ENCODE measurements at regions not wholly inside any gene's neighbourhood (a gene's known extent, or its start where the extent isn't known, plus 50 kb on each side); places are given as distances from the start of the nearest gene placed in this dataset.

DNA sequence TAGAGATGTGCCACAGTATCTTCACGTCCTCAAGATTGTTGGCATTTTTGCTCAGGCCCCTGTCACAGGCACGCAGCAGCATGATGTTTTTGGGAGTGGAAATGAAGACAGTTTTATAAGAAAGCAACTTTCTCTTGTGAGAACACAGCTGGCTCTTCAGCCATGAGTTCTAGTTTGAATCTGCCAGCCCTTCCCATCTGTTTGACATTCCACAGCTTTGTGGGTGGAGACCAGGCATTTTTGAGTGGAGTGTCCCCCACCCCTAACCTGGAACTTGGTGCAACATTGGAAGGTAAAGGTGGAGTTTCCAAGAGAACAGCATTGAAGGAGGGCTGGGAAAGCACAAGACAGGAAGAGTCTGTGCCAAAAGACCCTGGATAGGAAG lies 253.1 kb upstream of the IGFBP3 start:
- no peak for DNase-seq (ENCODE audit: extremely low spot score)
- TF ChIP-seq, protein P1, sequence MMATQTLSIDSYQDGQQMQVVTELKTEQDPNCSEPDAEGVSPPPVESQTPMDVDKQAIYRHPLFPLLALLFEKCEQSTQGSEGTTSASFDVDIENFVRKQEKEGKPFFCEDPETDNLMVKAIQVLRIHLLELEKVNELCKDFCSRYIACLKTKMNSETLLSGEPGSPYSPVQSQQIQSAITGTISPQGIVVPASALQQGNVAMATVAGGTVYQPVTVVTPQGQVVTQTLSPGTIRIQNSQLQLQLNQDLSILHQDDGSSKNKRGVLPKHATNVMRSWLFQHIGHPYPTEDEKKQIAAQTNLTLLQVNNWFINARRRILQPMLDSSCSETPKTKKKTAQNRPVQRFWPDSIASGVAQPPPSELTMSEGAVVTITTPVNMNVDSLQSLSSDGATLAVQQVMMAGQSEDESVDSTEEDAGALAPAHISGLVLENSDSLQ (IDR thresholded peaks at IDR 0.05) = no peak
- TF ChIP-seq ZNF384 (IDR thresholded peaks at IDR 0.05) (no peak), BHLHE40 (IDR thresholded peaks at IDR 0.05; ENCODE audit: borderline replicate concordance) (no peak), SUZ12 (IDR thresholded peaks at IDR 0.05) (no peak), CTBP1 (IDR thresholded peaks at IDR 0.05; ENCODE audit: borderline replicate concordance) (no peak), NFRKB (IDR thresholded peaks at IDR 0.05) (no peak), LEF1 (IDR thresholded peaks at IDR 0.05; ENCODE audit: borderline replicate concordance) (no peak), SP1 (IDR thresholded peaks at IDR 0.05) (no peak), FOXA1 (IDR thresholded peaks at IDR 0.05) (no peak), L3MBTL2 (conservative IDR thresholded peaks at IDR 0.05) (no peak), HDGF (IDR thresholded peaks at IDR 0.05; ENCODE audit: borderline replicate concordance) (no peak), FOXM1 (IDR thresholded peaks at IDR 0.05; ENCODE audit: borderline replicate concordance) (no peak), ELF4 (IDR thresholded peaks at IDR 0.05) (no peak), ARNT (IDR thresholded peaks at IDR 0.05) (no peak), TARDBP (IDR thresholded peaks at IDR 0.05) (no peak), FOXK2 (IDR thresholded peaks at IDR 0.05) (no peak)
- ChIA-PET POLR2A (no interaction called here), CTCF (no interaction called here)

DNA sequence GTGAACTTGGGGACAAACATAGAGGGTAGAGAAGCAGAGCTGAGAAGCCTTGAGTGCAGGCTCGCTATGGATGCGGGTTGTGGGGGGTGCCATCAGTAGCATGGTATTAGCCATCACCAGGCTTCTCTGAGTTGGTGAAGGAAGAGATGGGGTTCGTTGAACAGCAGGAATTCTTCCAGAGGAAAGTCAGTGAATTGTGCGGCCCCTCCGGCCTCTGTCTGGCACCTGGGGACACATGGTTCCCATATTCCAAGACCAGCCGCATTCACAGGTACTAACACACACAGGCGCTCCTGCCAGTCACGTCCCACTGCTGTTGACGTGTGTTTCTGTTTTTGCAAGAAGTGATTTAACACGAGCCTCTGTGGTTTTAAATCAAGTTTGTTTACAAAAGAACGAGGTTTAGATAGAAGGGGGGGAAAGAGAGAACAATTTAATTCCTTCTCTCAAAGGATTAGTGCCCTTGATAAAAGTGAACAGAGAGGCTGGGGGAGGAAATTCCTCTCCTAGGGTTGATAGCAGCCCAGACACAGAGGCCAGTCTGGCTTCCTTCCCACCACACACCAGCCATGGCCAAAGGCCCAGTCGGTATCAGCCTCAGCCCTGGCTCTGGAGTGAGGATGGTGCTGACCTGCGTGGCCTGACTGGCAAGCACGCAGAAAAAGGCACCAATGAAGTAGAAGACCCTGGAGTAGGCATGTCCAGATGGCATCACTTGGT lies 252.6 kb upstream of the IGFBP3 start:
- no peak for DNase-seq (ENCODE audit: extremely low spot score)
- no peak for TF ChIP-seq L3MBTL2 (conservative IDR thresholded peaks at IDR 0.05)
- TF ChIP-seq HDGF (IDR thresholded peaks at IDR 0.05; ENCODE audit: borderline replicate concordance) = no peak
- TF ChIP-seq BHLHE40 (IDR thresholded peaks at IDR 0.05; ENCODE audit: borderline replicate concordance) = no peak
- TF ChIP-seq SP1 (IDR thresholded peaks at IDR 0.05) = no peak
- TF ChIP-seq TARDBP (IDR thresholded peaks at IDR 0.05) = no peak
- no peak for TF ChIP-seq ELF4 (IDR thresholded peaks at IDR 0.05)
- no peak for TF ChIP-seq SUZ12 (IDR thresholded peaks at IDR 0.05)
- no peak for TF ChIP-seq FOXM1 (IDR thresholded peaks at IDR 0.05; ENCODE audit: borderline replicate concordance)
- TF ChIP-seq, protein P1 (IDR thresholded peaks at IDR 0.05) = no peak
- no peak for TF ChIP-seq FOXA1 (IDR thresholded peaks at IDR 0.05)
- TF ChIP-seq CTBP1 (IDR thresholded peaks at IDR 0.05; ENCODE audit: borderline replicate concordance) = no peak
- TF ChIP-seq ZNF384 (IDR thresholded peaks at IDR 0.05) = no peak
- TF ChIP-seq FOXK2 (IDR thresholded peaks at IDR 0.05) = no peak
- no peak for TF ChIP-seq ARNT (IDR thresholded peaks at IDR 0.05)
- no peak for TF ChIP-seq NFRKB (IDR thresholded peaks at IDR 0.05)
- ChIA-PET POLR2A (no interaction called here), CTCF (no interaction called here)

DNA sequence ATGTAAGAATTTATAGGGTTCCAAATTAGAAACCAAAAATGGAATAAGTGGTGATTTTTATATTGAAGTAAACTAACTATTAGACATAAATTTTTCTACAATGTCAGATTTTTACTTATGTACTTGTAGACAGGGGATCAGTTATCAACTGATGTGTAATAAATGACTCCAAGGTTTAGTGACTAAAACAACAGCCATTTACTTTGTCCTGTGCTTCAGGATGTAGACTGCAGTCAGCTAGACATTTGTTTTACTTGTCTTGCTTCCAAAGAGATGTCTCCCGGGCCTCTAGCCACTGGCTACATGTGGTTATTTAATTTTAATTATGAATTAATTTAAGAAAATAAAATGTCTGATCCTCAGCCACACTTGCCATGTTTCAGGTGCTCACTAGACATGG lies 249.7 kb upstream of the IGFBP3 start:
- POLR2A ChIA-PET = no interaction called here
- DNase-seq (ENCODE audit: extremely low spot score) = no peak
- CTCF ChIA-PET = no interaction called here
- no peak for TF ChIP-seq LEF1 (IDR thresholded peaks at IDR 0.05; ENCODE audit: borderline replicate concordance)
- TF ChIP-seq NFRKB (IDR thresholded peaks at IDR 0.05) = no peak
- TF ChIP-seq ARNT (IDR thresholded peaks at IDR 0.05) = no peak

DNA sequence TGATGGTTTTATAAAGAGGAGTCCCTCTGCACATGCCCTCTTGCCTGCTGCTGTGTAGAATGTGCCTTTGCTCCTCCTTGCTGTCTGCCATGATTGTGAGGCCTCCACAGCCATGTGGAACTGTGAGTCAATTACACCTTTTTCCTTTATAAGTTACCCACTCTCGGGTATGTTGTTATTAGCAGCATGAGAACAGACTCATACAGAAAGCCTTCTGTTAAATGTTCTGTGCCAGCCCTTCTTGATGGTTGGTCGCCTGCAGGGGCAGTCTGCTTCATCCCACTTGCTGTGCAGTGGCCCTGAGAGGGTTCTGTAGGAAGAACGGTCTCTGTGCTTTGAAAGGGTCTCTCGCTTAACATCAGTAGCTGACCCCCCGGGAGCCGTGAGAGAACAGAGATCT lies 248.9 kb upstream of the IGFBP3 start:
- DNase-seq (ENCODE audit: extremely low spot score) = no peak
- TF ChIP-seq CTBP1 (IDR thresholded peaks at IDR 0.05; ENCODE audit: borderline replicate concordance) (no peak), L3MBTL2 (conservative IDR thresholded peaks at IDR 0.05) (no peak), FOXM1 (IDR thresholded peaks at IDR 0.05; ENCODE audit: borderline replicate concordance) (no peak), HDGF (IDR thresholded peaks at IDR 0.05; ENCODE audit: borderline replicate concordance) (no peak), ARNT (IDR thresholded peaks at IDR 0.05) (no peak), BHLHE40 (IDR thresholded peaks at IDR 0.05; ENCODE audit: borderline replicate concordance) (no peak), ZNF384 (IDR thresholded peaks at IDR 0.05) (no peak), NFRKB (IDR thresholded peaks at IDR 0.05) (no peak), ELF4 (IDR thresholded peaks at IDR 0.05) (no peak), FOXA1 (IDR thresholded peaks at IDR 0.05) (no peak), SUZ12 (IDR thresholded peaks at IDR 0.05) (no peak), TARDBP (IDR thresholded peaks at IDR 0.05) (no peak), SP1 (IDR thresholded peaks at IDR 0.05) (no peak), LEF1 (IDR thresholded peaks at IDR 0.05; ENCODE audit: borderline replicate concordance) (no peak), FOXK2 (IDR thresholded peaks at IDR 0.05) (no peak)
- TF ChIP-seq, protein P1 (IDR thresholded peaks at IDR 0.05) = no peak
- POLR2A ChIA-PET = no interaction called here
- CTCF ChIA-PET = no interaction called here

DNA sequence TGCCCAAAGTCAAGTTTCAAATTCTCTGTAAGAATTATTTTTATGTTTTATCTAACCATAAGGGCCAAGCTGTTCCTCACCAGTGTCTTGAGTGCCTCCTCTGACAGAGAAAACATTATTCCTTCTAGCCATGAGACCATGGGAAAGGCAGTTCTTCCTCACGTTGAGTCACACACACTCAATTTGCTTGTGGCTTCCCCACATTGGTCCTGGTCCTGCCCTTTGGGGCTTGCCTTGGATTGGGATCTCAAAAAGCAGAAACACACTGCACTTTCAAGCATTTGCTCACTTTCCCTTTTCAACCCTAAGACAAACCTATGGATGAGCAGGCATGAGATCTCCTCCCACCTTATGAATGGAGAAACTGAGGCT lies 248.3 kb upstream of the IGFBP3 start:
- no peak for DNase-seq (ENCODE audit: extremely low spot score)
- CTCF ChIA-PET = no interaction called here
- POLR2A ChIA-PET = no interaction called here
- TF ChIP-seq NFRKB (IDR thresholded peaks at IDR 0.05) (no peak), BHLHE40 (IDR thresholded peaks at IDR 0.05; ENCODE audit: borderline replicate concordance) (no peak), CTBP1 (IDR thresholded peaks at IDR 0.05; ENCODE audit: borderline replicate concordance) (no peak), FOXA1 (IDR thresholded peaks at IDR 0.05) (no peak), HDGF (IDR thresholded peaks at IDR 0.05; ENCODE audit: borderline replicate concordance) (no peak), FOXM1 (IDR thresholded peaks at IDR 0.05; ENCODE audit: borderline replicate concordance) (no peak), FOXK2 (IDR thresholded peaks at IDR 0.05) (no peak), ZNF384 (IDR thresholded peaks at IDR 0.05) (no peak)
- TF ChIP-seq, protein P1 (IDR thresholded peaks at IDR 0.05) = no peak

Data from HEK293T (cell line).